Neural progenitor cell (in vitro differentiated cells): ENCODE measurements at regions not wholly inside any gene's neighbourhood (a gene's known extent, or its start where the extent isn't known, plus 50 kb on each side); places are given as distances from the start of the nearest gene placed in this dataset.

ENCODE experiments used
- EZH2 ChIP-seq: fragments of 200-600 bp; sonication (generic); IDR thresholded peaks from 2 replicates; pipeline ENCODE4 v1.6.1; 2017; ENCODE audit warnings: antibody characterized with exemption, mild to moderate bottlenecking, moderate library complexity
- EZH2phosphoT487 ChIP-seq: fragments of 200-600 bp; sonication (generic); IDR thresholded peaks from 2 replicates; pipeline ENCODE4 v1.6.1; 2017; ENCODE audit warnings: antibody characterized with exemption
- TF ChIP-seq, protein P1 (sequence below): fragments of 200-600 bp; sonication (generic); IDR thresholded peaks from 2 replicates; pipeline ENCODE4 v1.5.1; 2017; ENCODE audit warnings: antibody characterized with exemption, mild to moderate bottlenecking

GRCh38 chr17:77725846-77726245 lies 232.7 kb upstream of the TNRC6C start:
- TF ChIP-seq, protein P1, sequence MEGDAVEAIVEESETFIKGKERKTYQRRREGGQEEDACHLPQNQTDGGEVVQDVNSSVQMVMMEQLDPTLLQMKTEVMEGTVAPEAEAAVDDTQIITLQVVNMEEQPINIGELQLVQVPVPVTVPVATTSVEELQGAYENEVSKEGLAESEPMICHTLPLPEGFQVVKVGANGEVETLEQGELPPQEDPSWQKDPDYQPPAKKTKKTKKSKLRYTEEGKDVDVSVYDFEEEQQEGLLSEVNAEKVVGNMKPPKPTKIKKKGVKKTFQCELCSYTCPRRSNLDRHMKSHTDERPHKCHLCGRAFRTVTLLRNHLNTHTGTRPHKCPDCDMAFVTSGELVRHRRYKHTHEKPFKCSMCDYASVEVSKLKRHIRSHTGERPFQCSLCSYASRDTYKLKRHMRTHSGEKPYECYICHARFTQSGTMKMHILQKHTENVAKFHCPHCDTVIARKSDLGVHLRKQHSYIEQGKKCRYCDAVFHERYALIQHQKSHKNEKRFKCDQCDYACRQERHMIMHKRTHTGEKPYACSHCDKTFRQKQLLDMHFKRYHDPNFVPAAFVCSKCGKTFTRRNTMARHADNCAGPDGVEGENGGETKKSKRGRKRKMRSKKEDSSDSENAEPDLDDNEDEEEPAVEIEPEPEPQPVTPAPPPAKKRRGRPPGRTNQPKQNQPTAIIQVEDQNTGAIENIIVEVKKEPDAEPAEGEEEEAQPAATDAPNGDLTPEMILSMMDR = no peak
- TF ChIP-seq EZH2 = no peak
- no peak for TF ChIP-seq EZH2phosphoT487
